ENCODE measurements at regions not wholly inside any gene's neighbourhood (a gene's known extent, or its start where the extent isn't known, plus 50 kb on each side); places are given as distances from the start of the nearest gene placed in this dataset.
"Not testable (repeated sequence)": the region's sequence is repeated elsewhere in the genome, so short reads cannot be mapped to it uniquely, and the experiment has no call there.

- no peak for DNase-seq
- Mint-ChIP-seq H3K9me3 (no peaks in the 10 kb centered on the region), H3K27me3 (ENCODE audit: low read depth in 3 of 3) (peaks cover 4 to 25% (median 9%) of the 10 kb centered on the region in 3 donors), H3K27ac (no peak overlapping the region), H3K4me1 (no peaks in the 10 kb centered on the region), H3K4me3 (no peak overlapping the region), H3K36me3 (no peaks in the 10 kb centered on the region)
These were observed 50.4 kb upstream of the FMOD start for GRCh38 chr1:203401199-203401877.

GRCh38 chr1:203402152-203402551, 51.2 kb upstream of the FMOD start:
- no peaks in the 10 kb centered on the region for H3K4me1 Mint-ChIP-seq

GRCh38 chr1:203402629-203403337, 51.9 kb upstream of the FMOD start:
- Mint-ChIP-seq H3K27ac (no peak overlapping the region), H3K36me3 (no peaks in the 10 kb centered on the region), H3K9me3 (no peaks in the 10 kb centered on the region), H3K4me1 (no peaks in the 10 kb centered on the region), H3K27me3 (ENCODE audit: low read depth in 3 of 3) (peaks cover 3 to 24% (median 7%) of the 10 kb centered on the region in 3 donors), H3K4me3 (no peak overlapping the region)
- no peak for DNase-seq

More at GRCh38 chr1:203402152-203402551, 51.2 kb upstream of the FMOD start:
- no peaks in the 10 kb centered on the region for H3K36me3 Mint-ChIP-seq
- H3K27ac Mint-ChIP-seq: no peak overlapping the region
- no peak overlapping the region for H3K4me3 Mint-ChIP-seq
- H3K9me3 Mint-ChIP-seq: no peaks in the 10 kb centered on the region
- H3K27me3 Mint-ChIP-seq (ENCODE audit: low read depth in 3 of 3): peaks cover 4 to 28% (median 9%) of the 10 kb centered on the region in 3 donors
- no peak for DNase-seq

GRCh38 chr1:203403586-203403985, 52.7 kb upstream of the FMOD start:
- H3K4me1 Mint-ChIP-seq: no peaks in the 10 kb centered on the region
- H3K27me3 Mint-ChIP-seq (ENCODE audit: low read depth in 3 of 3): peaks cover 3 to 24% (median 7%) of the 10 kb centered on the region in 3 donors
- no peaks in the 10 kb centered on the region for H3K36me3 Mint-ChIP-seq
- no peaks in the 10 kb centered on the region for H3K9me3 Mint-ChIP-seq
- no peak overlapping the region for H3K27ac Mint-ChIP-seq
- DNase-seq: no peak
- H3K4me3 Mint-ChIP-seq: no peak overlapping the region

GRCh38 chr1:203404546-203404945, 53.6 kb upstream of the FMOD start:
- peaks cover 3 to 21% (median 7%) of the 10 kb centered on the region in 3 donors for H3K27me3 Mint-ChIP-seq (ENCODE audit: low read depth in 3 of 3)
- no peak overlapping the region for H3K4me3 Mint-ChIP-seq

GRCh38 chr1:203405703-203406438, 54.9 kb upstream of the FMOD start:
- Mint-ChIP-seq H3K36me3 (no peaks in the 10 kb centered on the region), H3K4me3 (no peak overlapping the region), H3K9me3 (no peaks in the 10 kb centered on the region), H3K27me3 (ENCODE audit: low read depth in 3 of 3) (peaks cover 1 to 21% (median 10%) of the 10 kb centered on the region in 3 donors), H3K4me1 (no peaks in the 10 kb centered on the region), H3K27ac (no peak overlapping the region)
- DNase-seq: no peak

More at GRCh38 chr1:203404546-203404945, 53.6 kb upstream of the FMOD start:
- H3K9me3 Mint-ChIP-seq: no peaks in the 10 kb centered on the region
- no peak overlapping the region for H3K27ac Mint-ChIP-seq
- no peaks in the 10 kb centered on the region for H3K4me1 Mint-ChIP-seq
- no peaks in the 10 kb centered on the region for H3K36me3 Mint-ChIP-seq
- DNase-seq: no peak

- Mint-ChIP-seq H3K36me3 (no peaks in the 10 kb centered on the region), H3K4me3 (no peak overlapping the region), H3K9me3 (peaks cover 0 to 2% (median 0%) of the 10 kb centered on the region in 6 donors), H3K27me3 (ENCODE audit: low read depth in 3 of 3) (peaks cover 1 to 15% (median 10%) of the 10 kb centered on the region in 3 donors), H3K27ac (no peak overlapping the region), H3K4me1 (no peaks in the 10 kb centered on the region)
- DNase-seq: no peak
These were observed 55.6 kb upstream of the FMOD start for GRCh38 chr1:203406446-203407045.

- H3K9me3 Mint-ChIP-seq: peaks cover 0 to 2% (median 0%) of the 10 kb centered on the region in 6 donors
- DNase-seq: no peak
- no peaks in the 10 kb centered on the region for H3K36me3 Mint-ChIP-seq
- no peak overlapping the region for H3K27ac Mint-ChIP-seq
- no peak overlapping the region for H3K4me3 Mint-ChIP-seq
- peaks cover 1 to 14% (median 10%) of the 10 kb centered on the region in 3 donors for H3K27me3 Mint-ChIP-seq (ENCODE audit: low read depth in 3 of 3)
- no peaks in the 10 kb centered on the region for H3K4me1 Mint-ChIP-seq
These were observed 56.4 kb upstream of the FMOD start for GRCh38 chr1:203407296-203407695.

GRCh38 chr1:203408486-203409481, 57.9 kb upstream of the FMOD start:
- H3K4me1 Mint-ChIP-seq: no peaks in the 10 kb centered on the region
- H3K36me3 Mint-ChIP-seq: no peaks in the 10 kb centered on the region
- H3K4me3 Mint-ChIP-seq: no peak overlapping the region
- no peak for DNase-seq
- H3K27ac Mint-ChIP-seq: no peak overlapping the region
- H3K9me3 Mint-ChIP-seq: peaks cover 0 to 5% (median 2%) of the 10 kb centered on the region in 6 donors
- peaks cover 1 to 16% (median 10%) of the 10 kb centered on the region in 3 donors for H3K27me3 Mint-ChIP-seq (ENCODE audit: low read depth in 3 of 3)

- peaks cover 1 to 19% (median 6%) of the 10 kb centered on the region in 3 donors for H3K27me3 Mint-ChIP-seq (ENCODE audit: low read depth in 3 of 3)
- no peak overlapping the region for H3K27ac Mint-ChIP-seq
- no peaks in the 10 kb centered on the region for H3K4me1 Mint-ChIP-seq
- no peak overlapping the region for H3K4me3 Mint-ChIP-seq
- H3K9me3 Mint-ChIP-seq: peaks cover 0 to 6% (median 5%) of the 10 kb centered on the region in 6 donors
- DNase-seq: no peak
- H3K36me3 Mint-ChIP-seq: no peaks in the 10 kb centered on the region
These were observed 59.4 kb upstream of the FMOD start for GRCh38 chr1:203410182-203410900.

GRCh38 chr1:203411431-203411830, 60.5 kb upstream of the FMOD start:
- not testable (repeated sequence) for H3K9me3 Mint-ChIP-seq, DNase-seq, H3K4me1 Mint-ChIP-seq, H3K4me3 Mint-ChIP-seq, H3K27ac Mint-ChIP-seq, H3K36me3 Mint-ChIP-seq
- peaks cover 1 to 17% (median 3%) of the 10 kb centered on the region in 3 donors for H3K27me3 Mint-ChIP-seq (ENCODE audit: low read depth in 3 of 3)

GRCh38 chr1:203419558-203419957, 56.0 kb upstream of the PRELP start:
- Mint-ChIP-seq H3K27ac (no peak overlapping the region), H3K27me3 (ENCODE audit: low read depth in 3 of 3) (peaks cover 0 to 5% (median 3%) of the 10 kb centered on the region in 3 donors), H3K4me1 (no peaks in the 10 kb centered on the region), H3K4me3 (no peak overlapping the region), H3K9me3 (peaks cover 0 to 4% (median 0%) of the 10 kb centered on the region in 6 donors), H3K36me3 (no peaks in the 10 kb centered on the region)
- no peak for DNase-seq
